ENCODE measurements at regions not wholly inside any gene's neighbourhood (a gene's known extent, or its start where the extent isn't known, plus 50 kb on each side); places are given as distances from the start of the nearest gene placed in this dataset.

- DNase-seq: no peak
These were observed 1126.2 kb downstream of the BRD1 start for GRCh38 chr22:48701296-48702030.

GRCh38 chr22:48700566-48701295 lies 1126.9 kb downstream of the BRD1 start:
- no peak for DNase-seq

GRCh38 chr22:48700180-48700565 lies 1127.5 kb downstream of the BRD1 start:
- DNase-seq: no peak

GRCh38 chr22:48699511-48699910 lies 1128.2 kb downstream of the BRD1 start:
- DNase-seq: no peak

GRCh38 chr22:48698618-48699017 lies 1129.1 kb downstream of the BRD1 start:
- DNase-seq: no peak

GRCh38 chr22:48697694-48698276 lies 1129.9 kb downstream of the BRD1 start:
- DNase-seq: no peak

- no peak for DNase-seq
These were observed 1130.5 kb downstream of the BRD1 start for GRCh38 chr22:48697223-48697622.

GRCh38 chr22:48696371-48696770 lies 1131.3 kb downstream of the BRD1 start:
- no peak for DNase-seq

GRCh38 chr22:48695731-48696305 lies 1131.9 kb downstream of the BRD1 start:
- no peak for DNase-seq

- DNase-seq: no peak
These were observed 1132.4 kb downstream of the BRD1 start for GRCh38 chr22:48695251-48695650.

GRCh38 chr22:48694296-48694883 lies 1133.3 kb downstream of the BRD1 start:
- DNase-seq: no peak

GRCh38 chr22:48693377-48694135 lies 1134.1 kb downstream of the BRD1 start:
- no peak for DNase-seq

GRCh38 chr22:48692734-48693376 lies 1134.8 kb downstream of the BRD1 start:
- DNase-seq: no peak

GRCh38 chr22:48691431-48691851 lies 1136.2 kb downstream of the BRD1 start:
- DNase-seq: no peak

- no peak for DNase-seq
These were observed 1136.9 kb downstream of the BRD1 start for GRCh38 chr22:48690583-48691317.

GRCh38 chr22:48689206-48689605 lies 1138.5 kb downstream of the BRD1 start:
- no peak for DNase-seq

GRCh38 chr22:48688366-48688765 lies 1139.3 kb downstream of the BRD1 start:
- DNase-seq: no peak

- no peak for DNase-seq
These were observed 1140.1 kb downstream of the BRD1 start for GRCh38 chr22:48687606-48688005.

- no peak for DNase-seq
These were observed 1140.9 kb downstream of the BRD1 start for GRCh38 chr22:48686694-48687302.

GRCh38 chr22:48685767-48686166 lies 1141.9 kb downstream of the BRD1 start:
- DNase-seq: no peak

GRCh38 chr22:48683640-48684039 lies 1144.0 kb downstream of the BRD1 start:
- no peak for DNase-seq
